Neural cell (in vitro differentiated cells): ENCODE measurements at regions not wholly inside any gene's neighbourhood (a gene's known extent, or its start where the extent isn't known, plus 50 kb on each side); places are given as distances from the start of the nearest gene placed in this dataset.

Experiments
- EP300 ChIP-seq: fragments of 450-650 bp; conservative IDR thresholded peaks from 2 replicates; pipeline ENCODE4 v1.6.1; 2014; ENCODE audit warnings: antibody characterized with exemption, mild to moderate bottlenecking, moderate library complexity; ENCODE audit not compliant: poor library complexity, severe bottlenecking
- EZH2 ChIP-seq: fragments of 200-600, 300-800 bp; shearing (Covaris generic), sonication (generic); IDR thresholded peaks from 2 replicates; pipeline ENCODE4 v1.6.1; 2014; ENCODE audit warnings: antibody characterized with exemption, low read length, borderline replicate concordance, mild to moderate bottlenecking; ENCODE audit not compliant: insufficient read depth, poor library complexity, severe bottlenecking
- RAD21 ChIP-seq: fragments of 450-650 bp; conservative IDR thresholded peaks from 2 replicates; pipeline ENCODE4 v1.6.1; 2014; ENCODE audit warnings: antibody characterized with exemption, mild to moderate bottlenecking, moderate library complexity
- TAF1 ChIP-seq: IDR thresholded peaks from 2 replicates; pipeline ENCODE4 v1.6.1; 2012; ENCODE audit warnings: low read depth
- TF ChIP-seq, protein P1 (sequence below): fragments of 450-650 bp; IDR thresholded peaks from 2 replicates; pipeline ENCODE4 v1.5.1; 2014; ENCODE audit warnings: antibody characterized with exemption, mild to moderate bottlenecking, moderate library complexity; ENCODE audit not compliant: poor library complexity, severe bottlenecking

DNA sequence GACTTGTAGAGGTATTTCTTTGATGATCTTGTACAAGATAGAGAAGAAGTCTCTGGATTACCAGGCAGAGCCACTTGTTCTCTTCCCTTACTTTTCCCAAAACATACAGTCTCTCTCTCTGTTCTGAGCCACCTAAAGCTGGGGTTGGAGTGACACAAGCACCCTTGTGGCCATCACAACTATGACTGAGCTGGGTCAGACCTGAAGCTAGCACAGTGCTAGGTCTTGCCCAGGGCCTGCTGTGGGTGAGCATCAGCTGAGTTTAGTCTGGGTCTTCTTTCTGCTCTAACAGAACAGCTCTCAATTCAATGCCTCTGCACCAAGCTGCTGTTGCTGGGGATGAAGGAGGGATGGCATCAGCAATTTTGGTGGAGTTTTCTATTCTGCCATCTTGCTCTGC is 110.2 kb downstream of the HTR1B start:
- TF ChIP-seq EZH2 (no peak), RAD21 (no peak), EP300 (no peak), TAF1 (no peak)
- TF ChIP-seq, protein P1, sequence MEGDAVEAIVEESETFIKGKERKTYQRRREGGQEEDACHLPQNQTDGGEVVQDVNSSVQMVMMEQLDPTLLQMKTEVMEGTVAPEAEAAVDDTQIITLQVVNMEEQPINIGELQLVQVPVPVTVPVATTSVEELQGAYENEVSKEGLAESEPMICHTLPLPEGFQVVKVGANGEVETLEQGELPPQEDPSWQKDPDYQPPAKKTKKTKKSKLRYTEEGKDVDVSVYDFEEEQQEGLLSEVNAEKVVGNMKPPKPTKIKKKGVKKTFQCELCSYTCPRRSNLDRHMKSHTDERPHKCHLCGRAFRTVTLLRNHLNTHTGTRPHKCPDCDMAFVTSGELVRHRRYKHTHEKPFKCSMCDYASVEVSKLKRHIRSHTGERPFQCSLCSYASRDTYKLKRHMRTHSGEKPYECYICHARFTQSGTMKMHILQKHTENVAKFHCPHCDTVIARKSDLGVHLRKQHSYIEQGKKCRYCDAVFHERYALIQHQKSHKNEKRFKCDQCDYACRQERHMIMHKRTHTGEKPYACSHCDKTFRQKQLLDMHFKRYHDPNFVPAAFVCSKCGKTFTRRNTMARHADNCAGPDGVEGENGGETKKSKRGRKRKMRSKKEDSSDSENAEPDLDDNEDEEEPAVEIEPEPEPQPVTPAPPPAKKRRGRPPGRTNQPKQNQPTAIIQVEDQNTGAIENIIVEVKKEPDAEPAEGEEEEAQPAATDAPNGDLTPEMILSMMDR = no peak
